ENCODE measurements at regions not wholly inside any gene's neighbourhood (a gene's known extent, or its start where the extent isn't known, plus 50 kb on each side); places are given as distances from the start of the nearest gene placed in this dataset.
"Not testable (repeated sequence)": the region's sequence is repeated elsewhere in the genome, so short reads cannot be mapped to it uniquely, and the experiment has no call there.

- TF ChIP-seq CTCF (IDR thresholded peaks at IDR 0.05; ENCODE audit: insufficient read depth, low read depth, low read length), result no peak
- peak; percentile 30 for DNase-seq (ENCODE audit: low read depth)
These were observed 500.0 kb downstream of the SPATA31D1 start for GRCh38 chr9:82488313-82489200.

GRCh38 chr9:82489201-82489821 lies 500.7 kb downstream of the SPATA31D1 start:
- H3K4me3 ChIP-seq (ENCODE audit: low read depth, low read length), result no peak overlapping the region
- no peak for DNase-seq (ENCODE audit: low read depth)
- no peak for TF ChIP-seq CTCF (IDR thresholded peaks at IDR 0.05; ENCODE audit: insufficient read depth, low read depth, low read length)

More at GRCh38 chr9:82488313-82489200, 500.0 kb downstream of the SPATA31D1 start:
- no peak overlapping the region for H3K4me3 ChIP-seq (ENCODE audit: low read depth, low read length)

- no peak for DNase-seq (ENCODE audit: low read depth)
- TF ChIP-seq CTCF (IDR thresholded peaks at IDR 0.05; ENCODE audit: insufficient read depth, low read depth, low read length), result no peak
- H3K4me3 ChIP-seq (ENCODE audit: low read depth, low read length), result no peak overlapping the region
These were observed 501.5 kb downstream of the SPATA31D1 start for GRCh38 chr9:82490019-82490499.

- not testable (repeated sequence) for H3K4me3 ChIP-seq (ENCODE audit: low read depth, low read length); DNase-seq (ENCODE audit: low read depth)
These were observed 502.2 kb downstream of the SPATA31D1 start for GRCh38 chr9:82490821-82491220.

- H3K4me3 ChIP-seq (ENCODE audit: low read depth, low read length), result no peak overlapping the region
- no peak for TF ChIP-seq CTCF (IDR thresholded peaks at IDR 0.05; ENCODE audit: insufficient read depth, low read depth, low read length)
- DNase-seq (ENCODE audit: low read depth), result no peak
These were observed 503.0 kb downstream of the SPATA31D1 start for GRCh38 chr9:82491604-82492003.

- no peak for DNase-seq (ENCODE audit: low read depth)
- no peak overlapping the region for H3K4me3 ChIP-seq (ENCODE audit: low read depth, low read length)
- no peak for TF ChIP-seq CTCF (IDR thresholded peaks at IDR 0.05; ENCODE audit: insufficient read depth, low read depth, low read length)
These were observed 503.7 kb downstream of the SPATA31D1 start for GRCh38 chr9:82492274-82492673.

Data from fibroblast of villous mesenchyme (primary cell).